ENCODE measurements at regions not wholly inside any gene's neighbourhood (a gene's known extent, or its start where the extent isn't known, plus 50 kb on each side); places are given as distances from the start of the nearest gene placed in this dataset.

- Histone ChIP-seq H3K23ac (ENCODE audit: insufficient read length, low read depth, low read length) (no peak overlapping the region), H2BK15ac (ENCODE audit: low read depth, low read length) (no peak overlapping the region), H3K56ac (ENCODE audit: insufficient read length, low read depth, low read length) (no peak overlapping the region), H3K23me2 (ENCODE audit: insufficient read length, low read depth, low read length, poor library complexity, severe bottlenecking) (no peaks in the 10 kb centered on the region), H3K4me1 (ENCODE audit: insufficient read depth, low read length) (no peaks in the 10 kb centered on the region), H3K14ac (ENCODE audit: insufficient read depth, low read length) (no peak overlapping the region), H4K8ac (replicated peaks; ENCODE audit: insufficient read length, low read depth, low read length) (no peak overlapping the region), H4K91ac (ENCODE audit: insufficient read length, low read depth, low read length) (no peak overlapping the region), H3K79me2 (ENCODE audit: insufficient read depth, low read length) (no peaks in the 10 kb centered on the region), H2AFZ (ENCODE audit: low read length) (no peak overlapping the region), H4K20me1 (ENCODE audit: control insufficient read depth, insufficient read depth, insufficient read length) (no peaks in the 10 kb centered on the region), H3K18ac (ENCODE audit: insufficient read length, low read depth, low read length) (no peak overlapping the region), H2BK12ac (ENCODE audit: insufficient read length, low read depth, low read length) (no peak overlapping the region), H2BK5ac (ENCODE audit: insufficient read length, low read length) (no peak overlapping the region), H4K5ac (ENCODE audit: insufficient read length, low read depth, low read length) (no peak overlapping the region), H3K9me3 (ENCODE audit: control insufficient read depth, low read depth, low read length) (peaks cover 11% of the 10 kb centered on the region), H3K27me3 (ENCODE audit: insufficient read depth, low read length) (no peaks in the 10 kb centered on the region), H3K4me2 (ENCODE audit: insufficient read depth, insufficient read length, low read length) (no peak overlapping the region), H3K27ac (ENCODE audit: insufficient read length, low read depth, low read length) (no peak overlapping the region), H2BK20ac (ENCODE audit: low read depth, low read length, poor library complexity, severe bottlenecking) (no peak overlapping the region), H2AK5ac (ENCODE audit: insufficient read length, low read length) (no peak overlapping the region), H3K79me1 (ENCODE audit: insufficient read depth, low read depth, low read length, poor library complexity, severe bottlenecking) (no peaks in the 10 kb centered on the region), H3K4ac (ENCODE audit: low read depth, low read length) (no peak overlapping the region), H3K9ac (ENCODE audit: extremely low read depth, insufficient read length, low read length) (no peak overlapping the region), H2BK120ac (ENCODE audit: low read depth, low read length, poor library complexity, severe bottlenecking) (no peak overlapping the region), H3T11ph (ENCODE audit: low read length) (no peak overlapping the region)
- H3K36me3 Mint-ChIP-seq (ENCODE audit: insufficient read depth in 1 of 3, low read depth in 3 of 3), result peaks cover 8 to 24% (median 23%) of the 10 kb centered on the region in 3 experiments
- no peaks in the 10 kb centered on the region for H3K27me3 Mint-ChIP-seq (ENCODE audit: low read depth)
- peaks cover 14 to 25% of the 10 kb centered on the region in 2 experiments for H3K9me3 Mint-ChIP-seq
- TF ChIP-seq CTCF (conservative IDR thresholded peaks at IDR 0.05), result no peak
- H3K27ac Mint-ChIP-seq, result no peak overlapping the region
- DNase-seq, result no peak
- no CpG with 5 or more reads among the region's 3 CpGs for WGBS (ENCODE audit: extremely low coverage, insufficient read length, low lambda C conversion rate)
- H3K4me3 Mint-ChIP-seq, result no peak overlapping the region
- H3K4me1 Mint-ChIP-seq, result no peaks in the 10 kb centered on the region
Observed at GRCh38 chr9:81312346-81312745, 377.0 kb downstream of the TLE1 start.

Data from H9 (cell line).